H1 (cell line): ENCODE measurements at regions not wholly inside any gene's neighbourhood (a gene's known extent, or its start where the extent isn't known, plus 50 kb on each side); places are given as distances from the start of the nearest gene placed in this dataset.

Source experiments
- BACH1 ChIP-seq: IDR thresholded peaks from 2 replicates; pipeline ENCODE4 v1.6.1; 2012; ENCODE audit warnings: low read length, improper control_type of control experiment
- EP300 ChIP-seq, 2 experiments: IDR thresholded peaks; 1 replicate in 1 of 2; 2 replicates in 1 of 2; pipeline ENCODE4 v1.6.1; 2011 to 2012; ENCODE audit warnings: low read depth in 2 of 2, low read length in 2 of 2, mild to moderate bottlenecking in 2 of 2, borderline replicate concordance in 1 of 2, inconsistent platforms in 1 of 2, moderate library complexity in 1 of 2
- GTF2F1 ChIP-seq: IDR thresholded peaks from 2 replicates; pipeline ENCODE4 v1.6.1; 2012; ENCODE audit warnings: low read depth, low read length, improper control_type of control experiment, borderline replicate concordance
- HDAC2 ChIP-seq, 2 experiments: fragments of 300-600 bp in 1 of 2; sonication (generic) in 1 of 2; IDR thresholded peaks; 2 replicates each; pipeline ENCODE4 v1.6.1; 2011 to 2012; ENCODE audit warnings: low read depth in 2 of 2, low read length in 2 of 2, mild to moderate bottlenecking in 2 of 2, moderate library complexity in 2 of 2, borderline replicate concordance in 1 of 2, inconsistent platforms in 1 of 2
- MAX ChIP-seq: IDR thresholded peaks from 2 replicates; pipeline ENCODE4 v1.6.1; 2012; ENCODE audit warnings: inconsistent platforms
- SRF ChIP-seq: IDR thresholded peaks from 2 replicates; pipeline ENCODE4 v1.6.1; 2011; ENCODE audit warnings: mild to moderate bottlenecking, low read depth, low read length, moderate library complexity
- TAF1 ChIP-seq: IDR thresholded peaks from 2 replicates; pipeline ENCODE4 v1.6.1; 2011; ENCODE audit warnings: mild to moderate bottlenecking, low read depth, low read length

DNA sequence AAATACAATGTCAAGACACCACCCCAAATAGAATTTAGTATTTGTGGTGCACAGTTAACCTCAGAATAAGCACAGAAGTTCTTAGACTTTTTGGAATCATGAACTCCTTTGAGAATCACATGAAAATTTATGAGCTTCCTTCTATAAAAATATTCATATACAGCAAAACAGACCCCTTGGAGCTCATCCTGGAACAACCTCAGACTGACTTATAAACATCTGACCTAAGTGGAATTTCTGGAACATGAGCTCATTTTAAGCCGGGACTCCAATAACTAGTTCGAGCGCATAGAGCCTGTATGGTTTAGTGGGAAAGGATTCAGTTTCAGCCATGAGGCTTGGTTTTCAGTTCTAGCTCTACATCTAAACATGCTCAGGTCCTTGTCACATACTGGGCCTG, 192.3 kb downstream of the DEPDC1B start (continued):
- TF ChIP-seq EP300 (IDR thresholded peaks at IDR 0.05; ENCODE audit: borderline replicate concordance in 1 of 2, low read depth in 2 of 2, low read length in 2 of 2) (no peak), SRF (no peak), TAF1 (no peak), GTF2F1 (no peak), MAX (no peak), HDAC2 (IDR thresholded peaks at IDR 0.05; ENCODE audit: borderline replicate concordance in 1 of 2, low read depth in 2 of 2, low read length in 2 of 2) (no peak), BACH1 (no peak)
